GM21576 (cell line): ENCODE measurements at regions not wholly inside any gene's neighbourhood (a gene's known extent, or its start where the extent isn't known, plus 50 kb on each side); places are given as distances from the start of the nearest gene placed in this dataset.

Experiments used
- ATAC-seq: cut with Tn5 transposase; IDR thresholded peaks from one replicate; pipeline ENCODE4 v1.9.1; 2021; ENCODE audit warnings: mild to moderate bottlenecking, moderate library complexity; ENCODE audit not compliant: unreplicated experiment

- ATAC-seq = no peak
Measured at GRCh38 chr7:52088008-52088901, 771.6 kb upstream of the COBL start.

DNA sequence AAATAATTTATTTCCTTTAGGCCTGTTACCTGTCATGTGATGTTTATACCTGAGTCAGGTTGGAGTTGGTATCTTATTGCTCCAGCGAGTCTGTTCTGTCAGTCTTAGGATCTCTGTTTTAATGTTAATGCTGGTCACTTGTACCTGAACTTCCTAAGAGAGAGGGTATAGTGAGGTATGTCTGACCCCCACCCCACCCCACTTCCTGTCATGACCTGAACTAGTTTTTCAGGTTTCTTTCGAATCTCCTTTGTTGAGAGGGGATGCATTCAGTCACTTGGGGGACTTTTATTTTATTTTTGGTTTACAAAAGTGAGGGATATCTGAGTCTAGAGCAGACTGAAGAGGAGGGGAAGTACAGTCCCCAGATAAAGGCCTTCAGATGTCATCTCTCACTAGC is 769.0 kb upstream of the COBL start:
- ATAC-seq = no peak

DNA sequence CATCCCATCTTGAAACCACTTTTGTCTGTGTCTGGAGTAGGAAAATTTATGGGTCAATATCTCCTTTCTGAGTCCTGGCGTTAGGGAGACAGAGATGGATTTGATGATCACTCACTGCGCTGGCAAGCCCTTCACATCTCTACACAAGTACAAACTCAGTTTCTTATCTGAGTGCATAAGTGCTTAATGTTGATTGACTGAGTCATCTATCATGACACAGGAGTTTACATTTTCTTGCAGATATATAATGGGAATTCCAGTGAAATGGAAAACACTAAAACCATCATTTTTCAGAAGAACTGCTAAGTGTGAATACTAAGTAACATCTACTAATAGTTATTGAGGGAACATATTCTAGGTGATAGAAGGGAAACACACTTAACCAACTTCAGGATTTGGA is 763.9 kb upstream of the COBL start:
- no peak for ATAC-seq

DNA sequence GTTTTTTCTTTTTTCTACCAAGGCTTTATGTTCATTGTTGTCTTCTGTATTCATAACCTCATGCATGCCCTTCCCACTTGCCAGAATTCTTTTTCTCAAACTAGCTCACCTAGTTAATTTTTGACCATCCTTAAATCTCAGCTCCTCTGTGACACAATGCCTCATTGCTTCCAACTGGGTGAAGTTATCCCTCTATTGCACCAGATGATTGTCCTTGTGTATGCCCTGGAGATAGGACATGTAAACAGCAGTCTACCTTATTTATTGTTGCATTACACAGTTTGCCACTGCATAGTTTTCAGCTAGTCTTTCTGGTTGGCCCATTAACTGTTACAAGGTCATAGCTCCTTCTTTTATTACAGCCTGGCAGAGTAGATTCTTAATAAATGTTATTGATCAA is 763.1 kb upstream of the COBL start:
- no peak for ATAC-seq

DNA sequence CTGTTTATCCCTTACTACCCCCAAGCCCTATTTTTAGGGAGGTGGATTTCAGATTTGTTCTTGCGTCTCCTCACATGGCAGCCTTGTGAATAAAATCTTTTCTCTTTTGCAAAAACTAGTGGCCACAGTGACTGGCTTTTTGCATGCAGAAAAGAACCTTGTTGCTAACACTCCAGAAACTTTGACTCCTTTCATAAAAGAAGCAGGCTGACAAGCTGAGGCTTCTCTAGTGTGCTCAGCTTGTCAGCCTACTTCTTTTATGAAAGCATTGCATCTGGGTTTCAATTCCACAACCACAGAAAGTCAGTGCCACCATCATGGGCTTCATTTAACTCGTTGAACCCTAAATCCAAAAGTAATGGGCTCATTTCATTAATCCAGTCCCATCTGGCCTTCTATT is 761.0 kb upstream of the COBL start:
- ATAC-seq = no peak

- ATAC-seq = no peak
Measured at GRCh38 chr7:52074912-52075311, 758.3 kb upstream of the COBL start.

DNA sequence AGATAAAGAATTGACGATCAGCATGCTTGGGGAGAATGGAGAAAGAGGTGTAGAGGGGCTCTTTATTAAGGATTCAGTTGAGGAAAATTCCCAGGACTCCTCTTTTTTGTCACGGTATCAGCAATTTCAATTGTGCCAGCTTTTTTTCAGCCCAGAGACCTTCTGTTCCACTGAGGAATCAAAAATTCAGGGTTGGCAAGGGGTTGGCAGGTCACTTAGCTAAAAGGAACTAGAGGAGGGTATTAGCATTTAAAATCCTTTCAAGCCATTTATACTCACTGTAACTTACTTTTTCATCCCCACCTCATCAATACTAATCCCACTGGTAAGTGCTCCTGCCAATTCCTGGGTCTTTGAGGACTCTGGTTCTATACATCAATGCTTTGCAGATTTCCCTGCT is 757.5 kb upstream of the COBL start:
- no peak for ATAC-seq

DNA sequence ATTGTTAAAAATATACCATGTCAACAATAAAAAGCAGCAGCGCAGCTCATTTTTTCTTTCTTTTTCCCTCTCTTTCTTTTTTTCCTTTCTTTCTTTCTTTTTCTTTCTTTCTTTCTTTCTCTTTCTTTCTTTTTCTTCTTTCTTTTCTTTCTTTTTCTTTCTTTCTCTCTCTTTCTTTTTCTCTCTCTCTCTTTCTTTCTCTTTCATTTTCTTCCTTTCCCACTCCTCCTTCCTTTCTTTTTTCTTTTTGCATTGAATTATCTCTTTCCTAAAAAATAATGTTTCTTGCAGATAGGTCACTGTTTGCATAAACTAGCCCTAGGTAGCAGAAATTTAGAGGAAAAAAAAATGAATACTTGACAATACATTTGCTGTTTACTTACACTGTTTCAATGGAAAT is 755.1 kb upstream of the COBL start:
- no peak for ATAC-seq

DNA sequence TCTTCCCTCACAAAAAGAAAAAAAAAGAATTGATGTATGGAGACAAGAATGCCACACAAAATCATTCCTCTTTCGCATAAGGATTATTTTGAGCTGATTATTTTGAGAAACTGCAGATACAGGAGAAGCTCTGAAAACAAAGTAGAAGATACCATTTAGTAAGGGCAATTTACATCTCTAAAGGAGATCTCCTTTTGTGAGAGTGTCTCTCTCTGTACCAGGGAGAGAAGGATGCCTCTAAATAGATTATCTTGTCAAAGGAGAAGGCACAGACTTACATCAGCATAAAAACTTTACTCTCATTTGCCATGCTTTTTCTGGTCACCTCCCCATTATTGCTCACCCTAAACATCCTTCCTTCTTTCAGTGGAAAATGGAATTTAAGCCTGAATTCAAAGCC is 747.9 kb upstream of the COBL start:
- ATAC-seq = no peak

- no peak for ATAC-seq
Measured at GRCh38 chr7:52061666-52062065, 745.1 kb upstream of the COBL start.

DNA sequence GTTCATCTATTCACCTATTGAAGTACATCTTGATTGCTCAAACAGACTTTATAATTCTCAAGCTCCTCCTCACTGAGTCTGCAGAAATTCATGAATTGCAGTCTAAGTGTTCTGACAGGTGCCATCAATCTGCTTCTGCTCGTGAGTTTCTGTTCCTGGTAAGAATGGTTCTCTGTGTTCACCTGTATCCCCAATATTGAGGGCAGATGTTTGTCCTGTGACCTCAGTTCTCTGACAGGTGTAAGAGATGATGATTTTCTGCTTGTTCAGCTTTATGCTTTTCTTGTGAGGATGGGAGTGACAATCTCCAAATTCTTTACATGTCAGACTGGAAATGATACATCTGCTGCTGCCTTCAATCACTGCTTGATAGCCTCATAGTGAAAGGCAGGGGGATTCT is 736.9 kb upstream of the COBL start:
- ATAC-seq = no peak

DNA sequence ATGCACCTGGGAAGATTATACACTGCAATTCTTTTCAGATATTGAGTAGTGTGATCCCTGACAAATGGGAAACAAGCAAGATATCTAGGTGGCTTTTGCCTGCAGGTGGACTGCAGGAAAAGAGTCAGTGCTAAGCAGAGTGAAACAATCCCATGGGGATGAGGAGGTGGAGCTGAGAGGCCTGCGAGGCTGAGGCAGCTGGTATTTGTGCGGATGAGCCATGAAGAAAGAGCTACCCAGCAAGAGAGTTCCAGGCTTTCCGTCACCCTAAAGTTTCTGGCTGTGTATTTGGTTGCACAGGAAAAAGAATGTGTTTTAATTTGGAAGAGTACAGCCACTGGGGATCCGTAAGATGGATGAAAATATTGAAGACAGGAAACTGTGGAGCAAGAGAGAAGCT is 714.1 kb upstream of the COBL start:
- no peak for ATAC-seq

DNA sequence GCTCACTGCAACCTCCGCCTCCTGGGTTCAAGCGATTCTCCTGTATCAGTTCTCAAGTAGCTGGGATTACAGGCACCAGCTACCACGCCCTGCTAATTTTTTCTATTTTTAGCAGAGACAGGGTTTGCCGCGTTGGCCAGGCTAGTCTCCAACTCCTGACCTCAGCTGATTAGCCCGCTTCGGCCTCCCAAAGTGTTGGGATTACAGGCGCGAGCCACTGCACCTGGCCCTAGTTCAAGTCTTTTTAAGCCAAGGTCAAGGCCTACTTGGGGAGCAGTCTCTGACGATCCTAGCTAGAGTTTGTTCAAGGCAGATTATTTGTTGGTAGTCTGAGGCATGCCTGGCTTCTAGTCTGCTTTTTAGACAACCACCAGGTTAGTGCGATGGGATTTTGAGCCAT is 709.5 kb upstream of the COBL start:
- ATAC-seq = no peak

GRCh38 chr7:52021343-52021742 is 704.7 kb upstream of the COBL start:
- ATAC-seq = no peak

DNA sequence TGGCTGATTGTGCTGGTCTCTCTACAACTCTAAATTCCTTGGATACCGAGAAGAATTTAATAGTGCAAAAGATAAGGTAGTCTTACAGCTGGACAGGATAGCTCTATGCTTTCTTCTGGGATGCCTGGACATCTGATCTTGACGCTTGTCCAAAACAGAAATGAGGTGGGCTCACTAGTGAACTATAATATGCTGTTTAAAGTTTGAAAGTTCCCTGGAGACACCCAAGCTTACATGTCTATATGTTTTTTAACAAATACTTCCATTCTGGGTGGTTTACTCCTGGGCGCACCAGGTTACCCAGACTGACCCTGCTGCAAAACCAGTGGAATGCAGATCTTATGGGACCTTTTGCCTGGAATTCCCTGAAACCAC is 702.1 kb upstream of the COBL start:
- no peak for ATAC-seq

DNA sequence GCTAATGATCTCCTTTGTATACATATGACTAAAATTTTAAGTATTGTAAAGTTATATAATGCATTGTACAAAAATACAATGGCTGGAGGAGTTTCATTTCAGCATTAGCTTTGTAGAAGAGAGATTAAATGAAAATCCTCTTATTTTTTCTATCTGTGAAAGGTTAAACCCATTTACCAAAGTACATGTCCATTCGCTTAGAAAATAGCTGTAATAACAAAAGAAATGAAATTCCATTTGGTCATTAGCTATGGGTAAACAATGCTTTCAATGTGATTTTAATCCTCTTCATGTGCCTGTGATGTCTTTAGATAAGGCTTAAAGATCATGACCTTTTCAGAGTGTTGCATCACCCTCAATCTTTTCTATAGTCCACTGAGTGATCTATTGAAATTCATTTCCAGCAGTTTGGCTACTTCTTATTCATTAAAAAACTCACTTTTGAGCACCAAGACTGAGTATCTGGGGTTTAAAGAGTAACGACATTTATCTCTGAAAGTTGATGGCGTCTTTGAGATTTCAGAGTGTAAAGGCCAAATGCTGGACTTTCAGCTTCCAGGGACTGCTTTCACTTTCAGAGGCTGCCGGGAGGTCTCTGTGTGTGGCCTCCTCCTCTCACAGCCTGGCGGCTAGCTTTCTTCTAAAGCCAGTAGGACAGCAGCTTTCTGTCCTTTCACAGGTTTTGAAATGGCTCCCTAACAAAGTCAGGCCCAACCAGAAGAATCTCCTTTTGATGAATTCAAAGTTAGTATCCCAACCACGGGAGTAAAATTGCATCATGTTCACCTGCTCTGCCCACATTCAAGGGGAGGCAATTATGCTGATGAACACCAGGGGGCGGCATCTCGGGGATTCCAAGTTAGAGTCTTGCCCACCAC is 701.4 kb upstream of the COBL start:
- no peak for ATAC-seq

- no peak for ATAC-seq
Measured at GRCh38 chr7:52009181-52009580, 692.6 kb upstream of the COBL start.

DNA sequence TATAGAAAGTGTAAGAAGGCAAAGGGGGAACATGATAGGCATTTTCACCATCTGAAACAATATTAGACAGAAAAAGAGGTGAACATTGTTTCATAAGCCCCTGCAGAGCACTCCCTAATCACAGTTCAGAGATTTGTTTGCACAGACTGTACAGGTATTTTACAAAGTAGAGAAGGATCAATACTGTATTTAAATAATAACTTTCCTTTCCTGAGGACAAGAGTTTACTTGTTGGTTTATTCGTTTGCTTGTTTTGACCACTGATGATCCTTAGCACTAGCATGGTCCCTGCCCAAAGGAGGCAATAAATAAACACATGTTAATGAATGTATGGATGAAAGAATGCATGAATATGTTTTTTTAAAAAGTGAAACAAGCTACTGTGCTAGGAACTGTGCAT is 690.1 kb upstream of the COBL start:
- no peak for ATAC-seq

GRCh38 chr7:52005613-52006012 is 689.0 kb upstream of the COBL start:
- no peak for ATAC-seq

GRCh38 chr7:51995596-51996179 is 679.1 kb upstream of the COBL start:
- ATAC-seq = no peak

GRCh38 chr7:51982653-51983052 is 666.0 kb upstream of the COBL start:
- no peak for ATAC-seq

GRCh38 chr7:51980812-51981211 is 664.2 kb upstream of the COBL start:
- ATAC-seq = no peak
